Keratinocyte (primary cell): ENCODE measurements at regions not wholly inside any gene's neighbourhood (a gene's known extent, or its start where the extent isn't known, plus 50 kb on each side); places are given as distances from the start of the nearest gene placed in this dataset.

ENCODE experiments used
- CTCF ChIP-seq, 3 experiments: IDR thresholded peaks in 1 of 3; conservative IDR thresholded peaks in 1 of 3; optimal IDR thresholded peaks in 1 of 3; 2 replicates in 2 of 3; 3 replicates in 1 of 3; pipeline versions ENCODE3 to v1.5.1; 2011; ENCODE audit warnings: low read length in 3 of 3, mild to moderate bottlenecking in 3 of 3, moderate library complexity in 2 of 3, control low read depth in 1 of 3, inconsistent platforms in 1 of 3; ENCODE audit not compliant: insufficient read depth in 2 of 3; ENCODE audit errors: extremely low read depth in 1 of 3
- EZH2 ChIP-seq: IDR thresholded peaks from one replicate; pipeline ENCODE4 v1.6.1; 2012; ENCODE audit warnings: inconsistent platforms, mild to moderate bottlenecking, low read length, moderate library complexity

GRCh38 chr13:44078806-44079376 is 199.2 kb downstream of the LACC1 start:
- TF ChIP-seq CTCF (optimal IDR thresholded peaks at IDR 0.05 in 1 of 3, IDR thresholded peaks at IDR 0.05 in 1 of 3, conservative IDR thresholded peaks at IDR 0.05 in 1 of 3; ENCODE audit: extremely low read depth in 1 of 3, insufficient read depth in 2 of 3, low read length in 3 of 3) (no peak), EZH2 (no peak)
